ENCODE measurements at regions not wholly inside any gene's neighbourhood (a gene's known extent, or its start where the extent isn't known, plus 50 kb on each side); places are given as distances from the start of the nearest gene placed in this dataset.

GRCh38 chr5:72606525-72606924, 99.3 kb upstream of the ZNF366 start:
- no peak for TF ChIP-seq POLR2A (IDR thresholded peaks at IDR 0.05; ENCODE audit: low read length)
- no peak for TF ChIP-seq GATA1 (IDR thresholded peaks at IDR 0.05; ENCODE audit: low read depth, low read length)
